ENCODE measurements at regions not wholly inside any gene's neighbourhood (a gene's known extent, or its start where the extent isn't known, plus 50 kb on each side); places are given as distances from the start of the nearest gene placed in this dataset.

DNA sequence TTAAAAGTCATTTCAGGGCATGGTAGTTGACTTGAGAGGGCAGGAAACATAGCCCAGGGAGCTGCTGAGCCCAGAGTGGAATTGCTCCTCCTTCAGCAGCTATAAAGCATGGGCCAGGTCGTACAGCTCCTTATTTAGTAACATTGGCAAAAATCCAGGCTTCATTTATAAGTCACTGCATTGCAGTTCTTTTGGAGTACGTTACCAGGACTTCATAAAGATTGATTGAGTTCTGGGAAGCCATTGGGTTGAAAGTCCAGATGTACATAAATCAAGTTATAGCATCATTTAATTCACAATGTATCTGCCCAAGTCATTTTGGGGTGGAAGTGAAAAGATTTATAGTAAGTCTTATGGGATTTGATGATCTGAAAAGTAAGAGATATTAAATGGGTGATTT is 53.0 kb upstream of the ANKEF1 start:
- no peak for DNase-seq (ENCODE audit: low spot score)

DNA sequence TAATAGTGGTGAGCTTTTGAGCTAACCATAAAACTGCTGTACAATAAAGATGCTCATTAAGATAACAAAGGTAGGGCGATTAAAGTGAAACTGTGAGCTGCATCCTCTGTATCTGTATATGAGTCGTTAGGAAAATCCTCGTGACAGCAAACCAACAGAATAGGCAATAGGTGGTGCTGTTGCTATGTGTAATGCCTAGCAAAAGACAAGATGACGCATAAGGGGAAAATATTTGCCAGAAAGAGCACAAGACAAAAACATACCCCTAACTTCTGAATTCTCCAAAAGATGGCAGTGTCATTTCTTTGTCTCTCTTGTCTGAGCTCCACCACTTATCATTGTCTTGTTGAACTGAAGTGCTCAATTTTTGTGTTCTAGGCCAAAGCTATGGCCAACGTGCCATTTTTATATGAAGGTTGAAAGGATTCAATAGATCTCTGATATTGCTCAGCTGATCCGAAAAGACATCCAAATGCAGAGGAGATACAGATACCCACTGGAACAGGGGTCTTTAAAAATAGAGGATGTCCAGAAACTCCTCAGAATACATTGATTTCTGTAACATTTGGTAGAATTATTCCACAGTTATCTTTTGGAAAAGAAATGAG is 56.3 kb upstream of the ANKEF1 start:
- peak; percentile 47 for DNase-seq (ENCODE audit: low spot score)

DNA sequence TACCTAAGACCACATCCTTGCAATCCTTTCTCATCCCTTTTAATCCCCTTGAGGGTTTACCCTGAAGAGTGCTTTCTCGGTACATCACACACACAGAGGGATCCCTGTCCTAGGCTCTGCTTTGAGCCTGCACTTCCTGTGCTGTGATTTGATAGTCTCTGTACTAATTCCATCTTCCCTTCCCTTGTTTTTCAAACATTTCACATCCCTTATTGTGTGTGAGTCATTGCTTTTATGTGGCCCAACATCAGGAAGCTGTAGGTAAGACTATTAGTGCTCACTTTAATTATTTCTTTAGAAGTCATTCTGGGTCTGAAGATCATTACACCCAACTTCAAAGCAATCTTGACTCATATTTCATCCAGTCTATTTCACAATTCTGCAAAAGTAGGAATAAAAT is 57.2 kb upstream of the ANKEF1 start:
- no peak for DNase-seq (ENCODE audit: low spot score)

- DNase-seq (ENCODE audit: low spot score): no peak
Measured at GRCh38 chr20:9974324-9974723, 60.5 kb upstream of the ANKEF1 start.

DNA sequence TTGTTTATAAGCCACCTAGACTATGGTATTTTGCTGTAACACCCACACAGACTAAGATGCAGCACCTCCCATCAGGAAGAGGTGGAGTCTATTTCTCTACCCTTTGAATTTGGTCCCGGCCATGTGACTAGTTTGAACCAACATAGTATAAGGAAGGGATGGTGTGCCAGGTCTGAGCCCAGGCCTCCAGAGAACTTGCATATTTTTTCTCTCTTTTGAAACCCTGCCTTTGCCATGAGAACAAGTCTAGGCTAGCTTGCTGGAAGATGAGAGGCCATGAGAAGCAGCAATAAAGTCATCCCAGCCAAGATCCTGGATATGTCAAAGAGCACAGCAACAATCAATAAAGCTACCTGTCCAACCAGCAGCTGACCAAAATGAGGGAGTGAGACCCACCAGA is 63.0 kb upstream of the ANKEF1 start:
- no peak for DNase-seq (ENCODE audit: low spot score)

- DNase-seq (ENCODE audit: low spot score): no peak
Measured at GRCh38 chr20:9969626-9970025, 65.2 kb upstream of the ANKEF1 start.

DNA sequence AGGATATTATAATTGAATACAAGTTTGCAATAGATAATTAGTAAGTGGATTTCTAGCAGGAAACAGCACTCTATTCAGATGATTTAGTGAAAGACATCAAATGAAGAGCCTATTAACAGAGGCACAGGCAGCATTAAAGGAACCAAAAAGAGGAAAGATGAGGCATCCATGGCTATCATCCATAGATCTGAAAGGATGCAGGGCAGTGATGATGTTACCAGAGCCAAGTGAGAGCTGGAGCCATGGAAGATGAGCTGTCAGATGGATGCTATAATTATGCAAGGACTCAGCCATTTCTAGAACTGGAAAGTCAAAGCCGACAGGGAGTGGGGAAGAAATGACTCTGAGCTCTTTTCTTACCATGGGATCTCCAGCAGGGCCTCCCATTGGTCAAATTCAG is 66.8 kb upstream of the ANKEF1 start:
- no peak for DNase-seq (ENCODE audit: low spot score)

DNA sequence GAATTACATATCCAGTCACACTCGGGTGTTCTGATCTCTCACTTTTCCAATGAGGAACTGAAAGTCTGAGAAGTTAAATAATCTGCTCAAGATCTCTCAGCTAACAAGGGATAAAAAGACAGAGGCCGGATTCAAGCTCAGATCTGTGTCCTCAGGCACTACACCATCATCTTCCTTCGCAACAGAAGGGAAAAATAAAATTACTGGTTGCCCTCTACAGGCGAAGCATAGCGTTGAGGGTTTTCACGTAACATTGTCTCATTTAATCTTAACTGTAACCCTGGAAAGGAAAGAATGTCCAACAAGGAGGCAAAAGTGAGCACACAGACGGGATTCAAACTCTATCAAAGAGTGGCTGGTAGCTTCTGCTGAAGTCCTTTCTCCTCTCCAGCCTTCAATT is 67.8 kb upstream of the ANKEF1 start:
- peak; percentile 10 for DNase-seq (ENCODE audit: low spot score)

DNA sequence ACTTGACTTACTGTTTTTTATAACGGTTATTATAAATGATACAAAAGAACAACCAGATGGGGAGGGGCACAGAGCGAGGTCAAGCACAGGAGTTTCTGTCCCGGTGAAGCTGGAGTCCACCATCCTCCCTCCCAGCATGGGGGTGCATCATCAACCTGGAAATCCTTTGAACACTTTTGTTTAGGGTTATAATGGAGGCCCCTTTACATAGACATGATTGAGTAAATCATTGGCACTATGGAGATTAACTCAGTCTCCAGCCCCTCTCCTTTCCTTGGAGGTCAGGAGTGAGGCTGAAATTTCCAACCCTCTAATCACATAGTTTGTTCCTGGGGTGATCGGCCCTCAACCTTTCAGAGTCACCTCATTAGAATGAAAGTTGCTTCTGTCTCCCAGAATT is 71.8 kb upstream of the ANKEF1 start:
- no peak for DNase-seq (ENCODE audit: low spot score)

DNA sequence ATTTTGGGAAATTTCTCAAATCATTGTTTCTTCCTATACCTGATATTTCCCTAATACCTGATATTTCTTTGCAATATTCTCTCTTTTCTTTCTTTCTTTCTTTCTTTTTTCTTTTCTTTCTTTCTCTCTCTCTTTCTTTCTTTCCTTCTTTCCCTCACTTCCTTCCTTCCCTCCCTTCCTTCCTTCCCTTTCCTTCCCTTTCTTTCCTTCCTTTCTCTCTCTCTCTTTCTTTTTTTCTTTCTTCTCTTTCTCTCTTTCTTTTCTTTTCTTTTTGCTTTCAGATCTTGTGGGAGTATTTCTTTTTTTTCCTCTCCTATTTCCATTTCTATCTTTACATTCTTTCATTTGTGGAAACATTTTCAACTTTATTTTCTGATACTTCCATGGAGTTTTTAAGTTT is 76.1 kb upstream of the ANKEF1 start:
- DNase-seq (ENCODE audit: low spot score): no peak

- DNase-seq (ENCODE audit: low spot score): no peak
Measured at GRCh38 chr20:9955646-9956045, 79.1 kb upstream of the ANKEF1 start.

GRCh38 chr20:9949563-9949962 is 85.2 kb upstream of the ANKEF1 start:
- no peak for DNase-seq (ENCODE audit: low spot score)

DNA sequence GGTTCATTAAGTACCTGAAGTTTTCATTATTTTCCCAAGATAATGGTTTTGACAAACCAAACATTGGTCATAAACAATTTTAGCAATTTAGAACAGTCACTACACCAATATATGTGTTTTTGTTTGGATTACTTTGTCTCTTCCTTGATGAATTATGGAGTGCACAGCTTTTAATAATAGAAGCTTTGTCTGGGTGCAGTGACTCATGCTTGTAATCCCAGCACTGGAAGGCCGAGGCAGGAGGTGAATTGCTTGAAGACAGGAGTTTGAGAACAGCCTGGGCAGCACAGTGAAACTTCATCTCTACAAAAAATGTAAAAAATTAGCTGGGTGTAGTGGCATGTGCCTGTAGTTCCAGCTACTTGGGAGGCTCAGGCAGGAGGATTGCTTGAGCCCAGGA is 89.4 kb upstream of the ANKEF1 start:
- no peak for DNase-seq (ENCODE audit: low spot score)

- no peak for DNase-seq (ENCODE audit: low spot score)
Measured at GRCh38 chr20:9942736-9943135, 92.1 kb upstream of the ANKEF1 start.

DNA sequence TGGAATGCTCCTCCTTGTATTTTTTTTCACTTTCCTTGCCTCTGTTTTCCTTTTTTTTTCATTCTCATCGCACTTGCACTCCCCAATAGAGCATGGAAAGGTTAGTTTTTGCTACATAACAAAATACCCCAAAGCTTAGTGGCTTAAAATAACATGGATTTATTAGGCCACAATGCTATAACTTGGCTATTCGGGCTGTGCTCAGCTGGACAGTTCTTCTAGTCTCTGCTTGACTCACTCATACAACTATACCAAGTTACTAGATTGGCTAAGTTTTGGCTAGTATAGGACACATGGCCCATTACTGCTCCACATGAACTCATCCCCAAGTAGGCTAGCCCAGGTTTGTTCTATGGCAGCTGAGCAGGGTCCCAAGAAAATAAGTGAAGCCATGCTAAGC is 94.5 kb upstream of the ANKEF1 start:
- DNase-seq (ENCODE audit: low spot score): no peak

DNA sequence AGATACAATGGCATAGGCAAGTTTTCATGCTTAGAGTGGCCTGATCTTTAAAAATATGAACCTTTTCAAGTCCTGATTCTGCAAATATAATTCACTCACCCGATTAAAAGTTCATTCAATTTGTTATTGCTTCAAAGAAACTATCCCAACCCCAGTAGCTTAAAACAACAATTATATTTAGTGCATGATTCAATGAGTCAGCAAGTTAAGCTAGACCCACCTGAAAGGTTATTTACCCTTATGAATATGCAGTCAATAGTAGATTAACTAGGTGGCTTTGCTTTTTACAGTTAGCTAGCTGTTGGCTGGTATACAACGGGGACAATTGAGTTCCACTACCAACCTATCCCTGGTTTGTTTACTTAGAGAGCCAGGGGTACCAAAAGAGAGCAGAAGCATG is 95.6 kb upstream of the ANKEF1 start:
- DNase-seq (ENCODE audit: low spot score): no peak

DNA sequence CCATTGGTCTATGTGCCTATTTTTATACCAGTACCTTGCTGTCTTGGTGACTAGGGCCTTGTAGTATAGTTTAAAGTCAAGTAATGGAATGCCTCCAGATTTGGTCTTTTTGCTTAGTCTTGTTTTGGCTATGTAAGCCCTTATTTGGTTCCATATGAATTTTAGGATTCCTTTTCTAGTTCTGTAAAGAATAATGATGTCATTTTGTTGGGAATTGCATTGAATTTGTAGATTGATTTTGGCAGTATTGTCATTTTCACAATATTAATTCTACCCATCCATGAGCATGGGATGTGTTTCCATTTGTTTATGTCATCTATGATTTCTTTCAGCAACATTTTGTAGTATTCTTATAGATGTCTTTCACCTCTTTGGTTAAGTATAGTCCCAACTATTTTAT is 96.4 kb upstream of the PAK5 start:
- DNase-seq (ENCODE audit: low spot score): no peak

DNA sequence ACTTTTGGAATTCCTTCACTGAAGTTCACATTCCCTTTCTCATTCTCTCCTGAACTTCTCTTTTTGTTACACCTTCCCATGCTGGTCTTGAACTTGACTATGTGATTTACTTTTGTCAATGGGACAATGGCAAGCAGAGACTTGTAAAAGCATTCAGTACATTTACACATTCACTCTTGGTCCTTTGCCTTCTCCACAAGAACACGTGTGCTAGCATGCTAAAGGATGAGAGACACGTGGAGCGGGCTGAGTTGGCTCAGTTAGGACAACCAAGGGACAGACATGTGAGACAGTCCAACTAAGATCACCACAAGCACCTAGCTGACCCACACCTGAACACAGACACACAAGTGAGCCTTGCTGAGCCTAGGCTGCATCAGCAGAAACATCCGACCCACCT is 91.3 kb upstream of the PAK5 start:
- DNase-seq (ENCODE audit: low spot score): no peak

GRCh38 chr20:9928955-9929354 is 90.1 kb upstream of the PAK5 start:
- no peak for DNase-seq (ENCODE audit: low spot score)

- no peak for DNase-seq (ENCODE audit: low spot score)
Measured at GRCh38 chr20:9928281-9928737, 89.4 kb upstream of the PAK5 start.

DNA sequence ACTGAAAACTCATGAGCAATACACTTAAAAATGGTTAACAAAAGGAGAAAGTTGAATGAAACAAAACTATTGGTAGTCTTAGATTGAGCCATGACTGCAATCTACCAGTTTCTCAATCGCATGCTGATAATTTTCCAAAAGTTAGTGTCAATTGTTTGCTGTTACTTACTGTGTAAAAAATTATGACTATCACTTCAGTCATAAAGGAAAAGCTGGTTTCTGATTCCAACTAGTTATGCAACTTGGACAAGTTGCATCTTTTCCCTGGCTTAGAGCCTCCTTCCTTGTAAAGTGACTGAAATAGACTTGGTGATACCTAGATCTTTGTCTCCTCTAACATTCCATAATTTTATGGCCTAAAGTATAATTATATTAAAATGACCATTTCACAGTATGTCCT is 88.3 kb upstream of the PAK5 start:
- DNase-seq (ENCODE audit: low spot score): no peak

GRCh38 chr20:9926476-9926875 is 87.6 kb upstream of the PAK5 start:
- peak; percentile 8 for DNase-seq (ENCODE audit: low spot score)

DNA sequence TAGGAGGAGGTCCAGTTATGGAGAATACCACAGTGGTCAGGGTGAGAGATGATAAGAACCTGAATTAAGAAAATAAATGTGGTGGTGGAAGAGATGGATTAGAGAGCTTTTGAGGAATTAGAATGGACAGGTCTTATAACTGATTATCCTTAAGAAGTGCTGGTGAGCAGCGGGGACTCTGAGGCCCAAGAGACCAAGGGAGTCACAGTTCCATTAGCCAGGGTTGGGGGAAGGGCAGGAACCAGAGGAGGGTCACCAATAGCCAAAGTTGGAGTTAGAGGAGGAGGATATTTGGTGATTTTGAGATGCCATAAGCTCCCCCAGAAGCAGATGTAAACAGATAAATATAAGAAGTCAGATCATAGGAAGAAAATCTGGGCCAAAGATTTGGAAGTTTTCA is 87.1 kb upstream of the PAK5 start:
- no peak for DNase-seq (ENCODE audit: low spot score)

DNA sequence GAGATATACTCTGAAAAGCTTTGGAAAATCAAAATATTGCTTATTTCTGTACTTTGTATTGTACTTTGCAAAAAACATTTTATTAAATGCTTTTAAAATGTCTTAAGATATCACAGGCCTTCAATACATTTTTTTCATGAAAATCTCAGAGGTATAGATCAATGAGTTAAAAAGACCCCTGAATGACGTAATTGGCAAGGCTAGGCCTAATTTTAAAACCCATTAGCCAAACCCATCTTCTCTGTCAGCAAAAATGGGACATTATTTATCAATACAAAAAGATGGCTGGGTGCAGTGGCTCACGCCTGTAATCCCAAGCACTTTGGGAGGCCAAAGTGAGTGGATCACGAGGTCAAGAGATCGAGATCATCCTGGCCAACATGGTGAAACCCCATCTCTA is 84.8 kb upstream of the PAK5 start:
- no peak for DNase-seq (ENCODE audit: low spot score)

DNA sequence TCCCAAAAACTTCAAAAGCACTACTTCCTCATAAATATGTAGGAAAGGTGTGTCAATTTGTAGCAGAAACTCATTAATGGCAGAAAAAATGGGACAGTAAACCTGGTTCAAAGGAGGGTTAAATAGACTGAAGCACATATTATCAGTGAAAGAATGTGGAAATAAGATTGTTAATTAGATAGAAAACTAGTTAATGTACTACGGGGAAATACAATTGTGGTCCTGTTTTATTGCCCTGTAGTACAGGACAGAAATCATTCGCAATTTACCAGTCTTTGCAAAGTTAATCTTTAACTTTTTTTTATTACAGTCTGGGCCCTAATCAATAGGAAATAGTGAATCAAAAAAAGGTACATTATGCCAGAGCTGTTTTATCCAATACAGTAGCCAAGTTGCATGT is 82.0 kb upstream of the PAK5 start:
- no peak for DNase-seq (ENCODE audit: low spot score)

Measured in iPS-NIHi11 (cell line).